ENCODE measurements at regions not wholly inside any gene's neighbourhood (a gene's known extent, or its start where the extent isn't known, plus 50 kb on each side); places are given as distances from the start of the nearest gene placed in this dataset.
"Not testable (repeated sequence)": the region's sequence is repeated elsewhere in the genome, so short reads cannot be mapped to it uniquely, and the experiment has no call there.

GRCh38 chr4:72945719-72946336, 123.7 kb downstream of the COX18 start:
- no peak overlapping the region for H3K27ac ChIP-seq
- TF ChIP-seq CTCF (IDR thresholded peaks at IDR 0.05), result no peak
- no peaks in the 10 kb centered on the region for H3K36me3 ChIP-seq
- no peak for DNase-seq
- no peaks in the 10 kb centered on the region for H3K27me3 ChIP-seq
- H3K4me3 ChIP-seq, result no peak overlapping the region
- no peaks in the 10 kb centered on the region for H3K4me1 ChIP-seq
- peaks cover 0 to 5% (median 0%) of the 10 kb centered on the region in 3 donors for H3K9me3 ChIP-seq
- intact Hi-C loops (cut with DNase I; ENCODE audit: low total_unique reads), result no loop called here

GRCh38 chr4:72942565-72942964, 127.0 kb downstream of the COX18 start:
- no peak overlapping the region for H3K4me3 ChIP-seq
- DNase-seq, result no peak
- TF ChIP-seq CTCF (IDR thresholded peaks at IDR 0.05), result no peak
- intact Hi-C loops (cut with DNase I; ENCODE audit: low total_unique reads), result no loop called here
- H3K36me3 ChIP-seq, result no peaks in the 10 kb centered on the region
- H3K27me3 ChIP-seq, result no peaks in the 10 kb centered on the region
- no peak overlapping the region for H3K27ac ChIP-seq
- peaks cover 0 to 5% (median 0%) of the 10 kb centered on the region in 3 donors for H3K9me3 ChIP-seq
- no peaks in the 10 kb centered on the region for H3K4me1 ChIP-seq

GRCh38 chr4:72938516-72938915, 131.0 kb downstream of the COX18 start:
- H3K4me1 ChIP-seq, result no peaks in the 10 kb centered on the region
- no peaks in the 10 kb centered on the region for H3K27me3 ChIP-seq
- H3K36me3 ChIP-seq, result no peaks in the 10 kb centered on the region
- intact Hi-C loops (cut with DNase I; ENCODE audit: low total_unique reads), result no loop called here
- no peaks in the 10 kb centered on the region for H3K9me3 ChIP-seq
- H3K27ac ChIP-seq, result no peak overlapping the region
- no peak for TF ChIP-seq CTCF (IDR thresholded peaks at IDR 0.05)
- no peak overlapping the region for H3K4me3 ChIP-seq
- DNase-seq, result no peak

- H3K36me3 ChIP-seq, result no peaks in the 10 kb centered on the region
- intact Hi-C loops (cut with DNase I; ENCODE audit: low total_unique reads), result no loop called here
- H3K27ac ChIP-seq, result no peak overlapping the region
- H3K4me3 ChIP-seq, result no peak overlapping the region
- TF ChIP-seq CTCF (IDR thresholded peaks at IDR 0.05), result no peak
- no peaks in the 10 kb centered on the region for H3K9me3 ChIP-seq
- H3K27me3 ChIP-seq, result no peaks in the 10 kb centered on the region
- H3K4me1 ChIP-seq, result no peaks in the 10 kb centered on the region
- no peak for DNase-seq
These were observed 134.1 kb downstream of the COX18 start for GRCh38 chr4:72935462-72935861.

- no peak for TF ChIP-seq CTCF (IDR thresholded peaks at IDR 0.05)
- no peaks in the 10 kb centered on the region for H3K27me3 ChIP-seq
- H3K36me3 ChIP-seq, result no peaks in the 10 kb centered on the region
These were observed 136.5 kb downstream of the COX18 start for GRCh38 chr4:72933029-72933428.

GRCh38 chr4:72931346-72931745, 138.2 kb downstream of the COX18 start:
- H3K4me1 ChIP-seq, result no peaks in the 10 kb centered on the region
- H3K36me3 ChIP-seq, result no peaks in the 10 kb centered on the region
- DNase-seq, result no peak
- intact Hi-C loops (cut with DNase I; ENCODE audit: low total_unique reads), result no loop called here
- no peak overlapping the region for H3K27ac ChIP-seq
- no peaks in the 10 kb centered on the region for H3K27me3 ChIP-seq
- no peaks in the 10 kb centered on the region for H3K9me3 ChIP-seq
- no peak for TF ChIP-seq CTCF (IDR thresholded peaks at IDR 0.05)
- no peak overlapping the region for H3K4me3 ChIP-seq

More at GRCh38 chr4:72933029-72933428, 136.5 kb downstream of the COX18 start:
- Histone ChIP-seq H3K27ac (no peak overlapping the region), H3K4me1 (no peaks in the 10 kb centered on the region), H3K9me3 (no peaks in the 10 kb centered on the region), H3K4me3 (no peak overlapping the region)
- DNase-seq, result no peak
- intact Hi-C loops (cut with DNase I; ENCODE audit: low total_unique reads), result no loop called here

GRCh38 chr4:72929596-72930274, 139.8 kb downstream of the COX18 start:
- H3K36me3 ChIP-seq; H3K27ac ChIP-seq; intact Hi-C loops (cut with DNase I; ENCODE audit: low total_unique reads); H3K4me1 ChIP-seq; H3K27me3 ChIP-seq; DNase-seq; H3K4me3 ChIP-seq; H3K9me3 ChIP-seq: not testable (repeated sequence)
